ENCODE measurements at regions not wholly inside any gene's neighbourhood (a gene's known extent, or its start where the extent isn't known, plus 50 kb on each side); places are given as distances from the start of the nearest gene placed in this dataset.

- Mint-ChIP-seq H3K9me3 (ENCODE audit: low read depth) (peaks cover 6% of the 10 kb centered on the region), H3K4me1 (ENCODE audit: low read depth) (no peaks in the 10 kb centered on the region), H3K36me3 (ENCODE audit: insufficient read depth) (peaks cover 17% of the 10 kb centered on the region), H3K27ac (no peak overlapping the region), H3K4me3 (ENCODE audit: low read depth) (no peak overlapping the region), H3K27me3 (no peaks in the 10 kb centered on the region)
- DNase-seq (ENCODE audit: low spot score, unreplicated experiment) = no peak
- TF ChIP-seq CTCF (IDR thresholded peaks at IDR 0.05; ENCODE audit: unreplicated experiment) = no peak
These were observed 264.3 kb upstream of the AGTR2 start for GRCh38 chrX:115906276-115906675.

- Mint-ChIP-seq H3K27me3 (no peaks in the 10 kb centered on the region), H3K4me1 (ENCODE audit: low read depth) (no peaks in the 10 kb centered on the region), H3K9me3 (ENCODE audit: low read depth) (peaks cover 7% of the 10 kb centered on the region), H3K27ac (no peak overlapping the region), H3K4me3 (ENCODE audit: low read depth) (no peak overlapping the region), H3K36me3 (ENCODE audit: insufficient read depth) (peaks cover 16% of the 10 kb centered on the region)
- DNase-seq (ENCODE audit: low spot score, unreplicated experiment) = no peak
- TF ChIP-seq CTCF (IDR thresholded peaks at IDR 0.05; ENCODE audit: unreplicated experiment) = no peak
These were observed 263.7 kb upstream of the AGTR2 start for GRCh38 chrX:115906881-115907280.

- TF ChIP-seq CTCF (IDR thresholded peaks at IDR 0.05; ENCODE audit: unreplicated experiment) = no peak
- H3K27me3 Mint-ChIP-seq = no peaks in the 10 kb centered on the region
These were observed 261.5 kb upstream of the AGTR2 start for GRCh38 chrX:115909017-115909416.

GRCh38 chrX:115911967-115912366, 258.6 kb upstream of the AGTR2 start:
- no peak for TF ChIP-seq CTCF (IDR thresholded peaks at IDR 0.05; ENCODE audit: unreplicated experiment)
- no peak overlapping the region for H3K27ac Mint-ChIP-seq
- H3K9me3 Mint-ChIP-seq (ENCODE audit: low read depth) = peaks cover 33% of the 10 kb centered on the region
- no peaks in the 10 kb centered on the region for H3K27me3 Mint-ChIP-seq
- no peak overlapping the region for H3K4me3 Mint-ChIP-seq (ENCODE audit: low read depth)
- no peak for DNase-seq (ENCODE audit: low spot score, unreplicated experiment)
- H3K36me3 Mint-ChIP-seq (ENCODE audit: insufficient read depth) = peaks cover 21% of the 10 kb centered on the region
- H3K4me1 Mint-ChIP-seq (ENCODE audit: low read depth) = no peaks in the 10 kb centered on the region

More at GRCh38 chrX:115909017-115909416, 261.5 kb upstream of the AGTR2 start:
- H3K4me1 Mint-ChIP-seq (ENCODE audit: low read depth) = no peaks in the 10 kb centered on the region
- no peak overlapping the region for H3K4me3 Mint-ChIP-seq (ENCODE audit: low read depth)
- H3K9me3 Mint-ChIP-seq (ENCODE audit: low read depth) = peaks cover 18% of the 10 kb centered on the region
- no peak for DNase-seq (ENCODE audit: low spot score, unreplicated experiment)
- peaks cover 18% of the 10 kb centered on the region for H3K36me3 Mint-ChIP-seq (ENCODE audit: insufficient read depth)
- no peak overlapping the region for H3K27ac Mint-ChIP-seq

GRCh38 chrX:115912372-115912897, 258.1 kb upstream of the AGTR2 start:
- Mint-ChIP-seq H3K9me3 (ENCODE audit: low read depth) (peaks cover 33% of the 10 kb centered on the region), H3K27me3 (no peaks in the 10 kb centered on the region), H3K27ac (no peak overlapping the region), H3K36me3 (ENCODE audit: insufficient read depth) (peaks cover 24% of the 10 kb centered on the region), H3K4me1 (ENCODE audit: low read depth) (no peaks in the 10 kb centered on the region), H3K4me3 (ENCODE audit: low read depth) (no peak overlapping the region)
- peak; percentile 23 for TF ChIP-seq CTCF (IDR thresholded peaks at IDR 0.05; ENCODE audit: unreplicated experiment)
- DNase-seq (ENCODE audit: low spot score, unreplicated experiment) = no peak

Data from progenitor cell of endocrine pancreas (in vitro differentiated cells).